RWPE1 (cell line): ENCODE measurements at regions not wholly inside any gene's neighbourhood (a gene's known extent, or its start where the extent isn't known, plus 50 kb on each side); places are given as distances from the start of the nearest gene placed in this dataset.

Source experiments
- CTCF ChIA-PET: fragments of 350-600 bp; sonication (Branson Sonifier 250); formaldehyde crosslinking; extraction: SDS; loops from one replicate; lab custom pipeline; 2021; lab: Yijun Ruan, JAX
- POLR2A ChIA-PET: fragments of 400-600 bp; formaldehyde crosslinking; extraction: SDS; loops from one replicate; lab custom pipeline; 2020; ENCODE audit warnings: antibody characterized with exemption; ENCODE audit not compliant: low non-redundant PET; lab: Yijun Ruan, JAX
- DNase-seq: peaks from one replicate; pipeline ENCODE4 v3.0.0; 2012; ENCODE audit warnings: low spot score
- H3K27ac ChIP-seq: fragments of 450-650 bp; 2 replicates; pipeline ENCODE4 v1.5.1; 2017
- CTCF ChIP-seq: fragments of 450-650 bp; conservative IDR thresholded peaks from 2 replicates; pipeline ENCODE4 v1.5.1; 2017; ENCODE audit warnings: low read depth, mild to moderate bottlenecking

DNA sequence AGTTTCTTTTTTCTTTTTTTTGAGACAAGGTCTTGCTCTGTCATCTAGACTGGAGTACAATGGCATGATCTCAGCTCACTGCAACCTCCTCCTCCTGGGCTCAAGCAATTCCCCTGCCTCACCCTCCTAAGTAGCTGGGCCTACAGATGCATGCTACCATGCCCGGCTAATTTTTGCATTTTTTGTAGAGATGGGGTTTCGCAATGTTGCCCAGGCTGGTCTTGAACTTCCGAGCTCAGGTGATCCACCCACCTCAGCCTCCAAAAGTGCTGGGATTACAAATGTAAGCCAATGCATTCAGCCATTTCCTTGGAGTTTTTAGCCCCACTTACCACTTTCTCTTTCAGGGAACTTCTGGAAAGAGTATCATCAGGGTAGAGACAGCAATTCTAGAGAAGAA lies 153.3 kb upstream of the THSD7B start:
- TF ChIP-seq CTCF = no peak
- CTCF ChIA-PET = no interaction called here
- H3K27ac ChIP-seq = no peak overlapping the region
- POLR2A ChIA-PET = no interaction called here
- DNase-seq = no peak

- POLR2A ChIA-PET = no interaction called here
- DNase-seq = no peak
- no peak for TF ChIP-seq CTCF
- CTCF ChIA-PET = no interaction called here
- H3K27ac ChIP-seq = no peak overlapping the region
Observed at GRCh38 chr2:136611451-136611850, 153.9 kb upstream of the THSD7B start.

GRCh38 chr2:136582628-136583205 lies 182.6 kb upstream of the THSD7B start:
- DNase-seq = peak; percentile 19

DNA sequence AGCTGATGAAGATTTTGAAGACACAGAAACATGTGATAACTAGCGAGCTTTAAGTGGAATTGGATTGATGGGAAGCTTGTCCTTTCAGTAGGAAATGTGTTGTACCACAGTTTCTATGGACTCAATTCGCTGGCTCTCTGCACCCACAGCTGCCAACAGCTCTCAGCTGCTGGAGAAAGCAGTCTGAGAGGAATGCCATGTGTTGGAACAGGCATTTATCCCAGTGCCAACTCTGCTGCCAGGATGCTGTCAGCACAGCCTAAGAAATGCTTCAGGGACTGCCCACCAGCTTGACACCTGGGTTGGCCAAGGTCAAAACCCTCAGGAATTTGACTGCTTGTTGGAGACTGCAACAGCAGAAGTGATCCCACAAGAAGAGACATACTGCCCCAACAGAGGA lies 193.0 kb upstream of the THSD7B start:
- DNase-seq = no peak
- ChIA-PET CTCF (no interaction called here), POLR2A (no interaction called here)
- no peak overlapping the region for H3K27ac ChIP-seq
- no peak for TF ChIP-seq CTCF

More at GRCh38 chr2:136582628-136583205, 182.6 kb upstream of the THSD7B start:
- H3K27ac ChIP-seq = no peak overlapping the region
- CTCF ChIA-PET = no interaction called here
- POLR2A ChIA-PET = no interaction called here
- no peak for TF ChIP-seq CTCF

DNA sequence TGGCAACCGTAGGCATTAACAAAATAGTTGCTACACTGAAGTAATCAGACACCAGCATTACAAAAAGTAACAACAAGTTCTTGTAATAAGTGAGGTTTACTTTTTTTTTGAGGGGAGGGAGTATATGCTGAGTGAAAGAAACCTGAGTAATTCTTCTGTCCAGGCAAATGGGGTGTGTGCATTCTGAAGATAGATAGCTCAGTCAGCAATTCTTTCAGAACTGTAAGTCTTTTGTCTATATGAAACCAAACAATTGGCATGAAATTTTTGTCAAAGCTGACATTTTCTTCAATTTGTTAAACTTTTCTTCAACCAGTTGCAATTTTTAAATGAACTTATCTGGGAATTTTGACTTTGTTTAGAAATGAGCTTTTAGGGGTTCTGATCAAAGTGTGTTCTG lies 208.1 kb upstream of the THSD7B start:
- TF ChIP-seq CTCF = no peak
- H3K27ac ChIP-seq = no peak overlapping the region
- CTCF ChIA-PET = interaction anchor here (0.9 kb wide), 1 partner anchor 18 kb away, joined by 4 read pairs; no protein-coding TSS in a partner anchor
- DNase-seq = no peak
- POLR2A ChIA-PET = no interaction called here

GRCh38 chr2:136550181-136550580 lies 215.2 kb upstream of the THSD7B start:
- H3K27ac ChIP-seq = no peak overlapping the region
- no peak for TF ChIP-seq CTCF
- no peak for DNase-seq
- ChIA-PET CTCF (no interaction called here), POLR2A (no interaction called here)
